ENCODE measurements at regions not wholly inside any gene's neighbourhood (a gene's known extent, or its start where the extent isn't known, plus 50 kb on each side); places are given as distances from the start of the nearest gene placed in this dataset.

DNA sequence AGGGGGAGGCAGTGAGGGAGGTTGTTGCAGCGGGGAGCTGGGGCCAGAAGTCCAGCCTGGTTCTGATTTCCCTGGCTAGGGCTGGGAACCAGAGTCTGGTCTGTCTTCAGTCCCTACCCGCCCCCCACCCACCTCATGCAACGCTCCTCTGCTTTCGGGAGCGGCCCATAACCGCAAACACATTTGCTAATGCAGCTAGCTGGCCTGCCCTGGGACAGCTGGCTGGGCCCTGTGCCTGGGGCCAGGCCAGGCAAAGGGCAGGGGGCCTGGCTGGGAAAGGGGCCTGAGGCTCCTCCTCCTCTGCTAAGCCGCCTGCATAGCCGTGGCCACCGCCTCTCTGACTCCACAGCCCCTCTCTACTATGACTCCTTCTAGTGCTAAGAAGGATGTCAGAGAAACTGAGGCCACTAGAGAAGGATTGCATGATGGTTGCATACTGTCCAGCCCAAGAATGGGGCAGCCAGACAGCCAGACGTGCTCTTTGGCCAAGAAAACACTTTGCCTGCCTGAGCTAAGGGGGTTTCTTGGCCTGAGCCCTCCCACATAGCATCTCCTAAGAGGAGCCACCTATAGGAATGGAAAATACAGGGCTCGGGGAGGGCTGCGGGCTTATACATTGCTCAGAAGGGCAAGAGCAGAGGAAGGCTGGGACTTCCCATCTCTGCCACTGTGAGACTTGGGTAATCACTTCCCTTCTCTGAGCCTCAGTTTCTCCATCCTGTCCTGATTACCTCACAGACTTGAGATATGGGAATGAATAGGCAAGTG, 76.9 kb downstream of the PJA1 start:
- no peak for TF ChIP-seq TEAD4 (IDR thresholded peaks at IDR 0.05; ENCODE audit: borderline replicate concordance, insufficient read depth)
- TF ChIP-seq, protein P1, sequence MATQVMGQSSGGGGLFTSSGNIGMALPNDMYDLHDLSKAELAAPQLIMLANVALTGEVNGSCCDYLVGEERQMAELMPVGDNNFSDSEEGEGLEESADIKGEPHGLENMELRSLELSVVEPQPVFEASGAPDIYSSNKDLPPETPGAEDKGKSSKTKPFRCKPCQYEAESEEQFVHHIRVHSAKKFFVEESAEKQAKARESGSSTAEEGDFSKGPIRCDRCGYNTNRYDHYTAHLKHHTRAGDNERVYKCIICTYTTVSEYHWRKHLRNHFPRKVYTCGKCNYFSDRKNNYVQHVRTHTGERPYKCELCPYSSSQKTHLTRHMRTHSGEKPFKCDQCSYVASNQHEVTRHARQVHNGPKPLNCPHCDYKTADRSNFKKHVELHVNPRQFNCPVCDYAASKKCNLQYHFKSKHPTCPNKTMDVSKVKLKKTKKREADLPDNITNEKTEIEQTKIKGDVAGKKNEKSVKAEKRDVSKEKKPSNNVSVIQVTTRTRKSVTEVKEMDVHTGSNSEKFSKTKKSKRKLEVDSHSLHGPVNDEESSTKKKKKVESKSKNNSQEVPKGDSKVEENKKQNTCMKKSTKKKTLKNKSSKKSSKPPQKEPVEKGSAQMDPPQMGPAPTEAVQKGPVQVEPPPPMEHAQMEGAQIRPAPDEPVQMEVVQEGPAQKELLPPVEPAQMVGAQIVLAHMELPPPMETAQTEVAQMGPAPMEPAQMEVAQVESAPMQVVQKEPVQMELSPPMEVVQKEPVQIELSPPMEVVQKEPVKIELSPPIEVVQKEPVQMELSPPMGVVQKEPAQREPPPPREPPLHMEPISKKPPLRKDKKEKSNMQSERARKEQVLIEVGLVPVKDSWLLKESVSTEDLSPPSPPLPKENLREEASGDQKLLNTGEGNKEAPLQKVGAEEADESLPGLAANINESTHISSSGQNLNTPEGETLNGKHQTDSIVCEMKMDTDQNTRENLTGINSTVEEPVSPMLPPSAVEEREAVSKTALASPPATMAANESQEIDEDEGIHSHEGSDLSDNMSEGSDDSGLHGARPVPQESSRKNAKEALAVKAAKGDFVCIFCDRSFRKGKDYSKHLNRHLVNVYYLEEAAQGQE (IDR thresholded peaks at IDR 0.05; ENCODE audit: low read depth, low read length), result no peak
- TF ChIP-seq EZH2phosphoT487 (IDR thresholded peaks at IDR 0.05; ENCODE audit: borderline replicate concordance, low read depth), result no peak
- no peak for TF ChIP-seq TCF12 (IDR thresholded peaks at IDR 0.05)
- TF ChIP-seq YY1 (IDR thresholded peaks at IDR 0.05; ENCODE audit: low read depth), result no peak
- no peak for TF ChIP-seq RCOR1 (IDR thresholded peaks at IDR 0.05; ENCODE audit: low read length)
- TF ChIP-seq CTCF (IDR thresholded peaks at IDR 0.05), result no peak

Measured in SK-N-SH (cell line).